GM18873 (cell line): ENCODE measurements at regions not wholly inside any gene's neighbourhood (a gene's known extent, or its start where the extent isn't known, plus 50 kb on each side); places are given as distances from the start of the nearest gene placed in this dataset.

Experiments used
- ATAC-seq: cut with Tn5 transposase; IDR thresholded peaks from one replicate; pipeline ENCODE4 v1.9.1; 2021; ENCODE audit warnings: mild to moderate bottlenecking, moderate library complexity, moderate number of reproducible peaks; ENCODE audit not compliant: unreplicated experiment, low FRiP score

DNA sequence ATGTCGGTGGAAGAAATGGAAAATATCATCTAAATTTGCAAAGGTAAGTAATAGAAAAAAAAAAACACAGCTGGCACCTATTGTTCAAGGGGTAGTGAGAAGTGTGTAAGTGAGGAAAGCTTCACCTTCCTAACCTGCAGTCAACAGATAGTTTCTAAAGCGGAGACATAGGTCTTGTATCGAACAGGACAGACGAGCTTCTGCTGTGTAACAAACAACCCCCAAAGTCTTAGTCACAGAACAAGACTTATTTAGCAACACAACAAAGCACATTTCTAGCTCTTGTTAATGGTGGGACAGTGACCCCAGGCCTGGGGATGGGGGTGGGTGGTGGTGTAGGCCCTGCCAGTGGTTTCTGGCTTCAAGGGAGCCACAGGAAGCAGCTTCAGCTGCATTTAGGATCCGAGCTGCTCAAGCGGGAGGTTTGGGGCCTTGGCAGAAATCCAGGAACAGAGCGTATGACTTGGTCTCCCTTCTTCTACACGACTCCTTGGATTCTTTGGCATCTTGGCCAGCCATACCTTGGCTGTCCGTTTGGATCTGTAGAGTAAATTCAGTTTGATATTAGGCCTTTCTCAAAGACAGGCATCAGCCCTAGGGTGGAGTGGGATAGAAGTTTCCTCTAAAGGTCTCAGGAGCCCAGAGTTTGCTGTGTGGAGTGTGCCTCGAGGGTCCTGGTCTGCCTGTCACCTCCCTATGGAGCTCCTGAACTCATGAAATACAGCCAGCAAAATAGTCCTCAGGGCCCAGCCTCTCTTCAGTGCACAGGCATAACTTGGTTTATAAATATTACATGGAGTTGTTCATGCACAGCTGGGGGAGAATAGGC, 56.9 kb upstream of the SHH start:
- ATAC-seq, result no peak

DNA sequence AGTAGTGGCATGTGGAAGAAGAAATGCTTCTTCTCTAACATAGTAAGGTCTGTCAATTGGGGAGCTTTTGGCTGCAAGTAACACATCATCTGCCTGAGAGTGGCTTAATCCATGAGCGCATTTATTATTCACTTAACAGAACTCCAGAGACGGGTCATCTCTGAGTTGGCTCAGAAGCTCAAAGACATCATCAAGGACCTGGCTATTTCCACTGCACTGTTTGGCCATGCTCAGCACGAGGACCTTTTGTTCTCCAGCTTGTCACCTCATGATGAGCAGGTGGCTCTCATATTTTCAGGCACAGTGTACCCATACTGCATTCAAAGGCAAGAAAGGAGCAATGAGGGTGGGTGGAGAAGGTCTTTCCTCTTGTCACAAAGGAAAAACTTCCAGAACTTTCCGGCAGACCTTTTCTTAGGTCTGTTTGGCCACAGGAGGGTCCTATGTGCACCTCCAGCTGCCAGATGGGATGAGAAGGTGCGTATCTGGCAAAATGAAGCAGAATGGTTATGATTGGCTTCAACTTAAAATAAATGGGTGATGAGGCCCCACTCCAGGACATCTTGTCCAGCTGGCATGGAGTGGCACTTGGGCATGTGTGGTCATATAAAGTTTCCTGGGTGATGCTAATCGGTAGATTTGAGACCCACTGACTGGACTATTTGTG, 55.6 kb upstream of the SHH start:
- ATAC-seq, result no peak

DNA sequence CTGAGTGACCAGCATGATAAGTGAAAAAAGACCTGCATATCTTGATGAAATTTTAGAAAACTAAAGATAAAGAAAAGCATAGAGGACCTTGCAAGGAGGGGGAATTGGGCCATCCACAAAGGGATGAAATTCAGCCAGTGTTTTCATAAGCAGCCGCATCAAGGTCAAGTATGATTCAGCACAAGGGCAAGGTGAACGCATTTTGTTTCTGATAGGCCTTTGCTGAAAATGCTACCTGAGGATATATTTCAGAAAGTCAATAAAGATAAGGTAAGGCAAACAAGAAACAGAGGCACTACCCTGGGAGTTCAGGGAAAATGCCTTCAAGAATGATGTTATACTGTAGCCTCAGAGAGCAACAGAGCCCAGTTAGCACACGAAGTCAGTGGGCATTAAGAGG, 55.0 kb upstream of the SHH start:
- no peak for ATAC-seq

DNA sequence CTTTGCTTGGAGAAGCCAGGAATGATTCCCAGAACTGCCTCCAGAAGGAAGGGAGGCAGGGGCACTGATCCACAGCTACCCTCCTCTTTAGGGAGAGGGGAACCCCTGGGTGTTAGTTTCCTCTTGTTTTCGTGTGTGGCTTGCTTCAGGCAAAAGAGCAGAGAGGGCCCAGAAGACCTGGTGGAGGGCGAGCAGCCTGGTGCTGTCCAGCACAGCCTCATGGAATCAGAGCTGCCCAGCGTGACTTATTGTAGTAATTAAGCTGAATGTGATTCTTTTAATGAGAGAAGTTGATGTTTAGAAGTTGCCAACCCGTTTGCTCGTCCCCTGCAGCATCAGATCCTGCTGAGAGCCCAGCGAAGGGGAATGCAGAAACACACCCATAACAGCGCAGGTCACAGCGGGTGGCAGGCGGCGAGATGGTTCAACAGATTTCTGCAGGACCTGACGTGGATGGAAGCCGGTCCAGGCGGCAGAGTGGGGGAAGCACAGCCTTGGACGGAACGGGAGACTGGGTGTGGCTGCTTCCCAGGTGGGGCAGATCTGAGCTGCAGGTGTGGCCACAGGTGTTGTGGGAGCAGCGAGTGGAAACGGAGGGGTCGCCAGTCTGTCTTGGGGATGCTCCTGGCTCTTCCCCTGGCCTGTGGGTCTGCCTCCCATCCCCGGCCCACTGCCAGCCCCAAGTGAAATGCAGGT, 53.7 kb upstream of the SHH start:
- no peak for ATAC-seq

DNA sequence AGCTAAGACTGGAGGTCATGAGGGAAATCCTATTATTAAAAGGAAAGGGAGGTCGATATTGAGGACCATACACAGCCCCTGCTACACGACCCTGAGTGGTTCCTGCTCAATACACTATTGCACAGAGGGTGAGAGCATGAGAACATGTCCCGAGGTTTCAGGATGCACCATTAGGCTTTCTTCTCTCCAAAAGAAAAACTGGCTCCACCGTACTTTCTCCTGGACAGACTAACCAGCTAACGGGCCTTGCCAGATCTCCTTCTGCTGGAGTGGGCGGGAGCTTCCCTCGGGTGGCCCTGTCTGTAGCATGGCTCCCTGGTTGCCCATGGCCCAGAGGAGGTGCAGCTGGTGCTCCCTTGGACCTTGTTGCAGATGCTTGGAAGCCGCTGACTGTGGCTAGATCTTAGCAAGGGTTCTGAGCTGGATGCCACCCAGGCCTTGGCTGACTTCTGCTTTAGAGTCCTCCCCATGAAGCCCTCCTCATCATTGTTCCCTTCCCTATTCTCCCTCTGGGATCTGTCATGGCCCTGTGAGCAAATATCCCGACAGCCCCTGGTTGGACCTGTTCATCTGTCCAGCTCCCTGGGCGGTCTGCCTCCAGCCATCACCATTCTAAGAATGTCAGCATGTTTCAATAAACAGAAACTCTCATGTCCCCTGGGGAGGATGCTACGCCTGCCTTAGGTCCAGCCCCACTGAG, 52.9 kb upstream of the SHH start:
- no peak for ATAC-seq

- ATAC-seq, result no peak
Measured at GRCh38 chr7:155864271-155864985, 52.2 kb upstream of the SHH start.

- ATAC-seq, result no peak
Measured at GRCh38 chr7:155863721-155864151, 51.5 kb upstream of the SHH start.

DNA sequence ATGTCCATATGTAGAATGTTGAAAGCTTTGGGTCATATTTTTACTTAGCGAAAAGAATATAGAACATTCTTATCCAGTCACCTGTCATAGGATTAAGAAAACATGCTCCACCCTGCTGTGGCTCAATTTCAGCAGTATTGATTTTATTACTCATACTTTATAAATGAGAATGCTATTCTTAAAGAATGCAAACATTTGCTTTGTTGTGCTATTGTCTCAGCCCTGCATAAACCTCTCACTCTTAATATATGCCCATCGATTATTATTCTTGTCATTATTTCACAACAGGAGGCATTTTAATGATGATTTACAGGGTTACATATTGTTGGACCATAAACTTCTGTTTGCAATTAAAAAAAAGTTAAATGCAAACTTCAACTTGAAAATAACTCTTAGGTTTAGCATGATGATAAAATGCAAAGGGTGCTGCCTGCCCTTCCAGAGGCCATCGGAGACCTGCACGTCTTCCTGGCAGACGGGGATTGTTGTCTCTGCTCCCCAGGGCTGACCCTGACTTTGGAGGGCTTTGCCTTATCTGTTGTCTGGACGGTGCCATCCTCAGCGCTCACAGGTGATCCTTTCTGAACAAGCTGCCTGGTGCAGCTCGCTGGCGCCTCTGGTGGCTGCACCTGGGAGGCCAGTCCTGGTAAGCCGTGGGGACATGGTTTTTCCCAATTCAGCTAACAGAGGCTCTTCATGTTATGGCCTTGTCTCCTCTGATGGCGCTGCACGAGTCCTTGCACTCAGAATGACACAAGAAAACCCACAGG, 50.0 kb upstream of the SHH start:
- no peak for ATAC-seq
